Stomach (tissue), 4 donors: ENCODE measurements at regions not wholly inside any gene's neighbourhood (a gene's known extent, or its start where the extent isn't known, plus 50 kb on each side); places are given as distances from the start of the nearest gene placed in this dataset.

Source experiments
- EP300 ChIP-seq: sonication (generic); formaldehyde crosslinking; IDR thresholded peaks from one replicate; pipeline ENCODE4 v1.6.1; 2017; ENCODE audit warnings: antibody characterized with exemption
- POLR2A ChIP-seq, 4 donors: fragments of 450-650 bp; IDR thresholded peaks; one replicate each; pipeline ENCODE4 v1.6.1; 2016; ENCODE audit warnings: antibody characterized with exemption in 4 of 4, control low read depth in 2 of 4, mild to moderate bottlenecking in 1 of 4, moderate library complexity in 1 of 4
- POLR2AphosphoS5 ChIP-seq, 3 donors: sonication (generic); formaldehyde crosslinking; IDR thresholded peaks; one replicate each; pipeline ENCODE4 v1.6.1; 2016; ENCODE audit warnings: antibody characterized with exemption in 3 of 3
- TF ChIP-seq, protein P1 (sequence below), 7 experiments: fragments of 450-650 bp in 4 of 7; fragments of 200-600 bp in 3 of 7; sonication (generic) in 3 of 7; IDR thresholded peaks; one replicate each; pipeline ENCODE4 v1.5.1; 2016 to 2019; ENCODE audit warnings: antibody characterized with exemption in 7 of 7, control low read depth in 2 of 7, mild to moderate bottlenecking in 1 of 7

DNA sequence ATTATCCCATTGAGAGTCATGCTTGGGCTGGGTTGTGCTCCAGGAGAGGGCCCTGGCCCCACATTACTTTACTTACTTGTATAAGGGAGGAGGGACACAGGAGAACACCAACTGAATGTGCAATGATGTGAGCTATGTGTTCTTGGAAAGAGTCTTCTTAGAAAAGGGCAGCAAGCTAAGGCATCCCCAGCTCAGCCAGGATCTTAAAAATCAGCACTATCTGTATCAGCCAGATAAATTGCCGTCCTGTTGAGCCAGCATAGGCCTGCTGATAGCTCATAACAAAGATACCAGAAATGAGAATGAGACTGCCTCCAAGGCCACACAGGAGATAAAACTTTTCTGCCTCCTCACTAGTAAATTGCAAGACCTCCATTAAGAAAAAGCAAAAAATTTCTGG, 357.5 kb downstream of the CAAP1 start:
- TF ChIP-seq, protein P1, sequence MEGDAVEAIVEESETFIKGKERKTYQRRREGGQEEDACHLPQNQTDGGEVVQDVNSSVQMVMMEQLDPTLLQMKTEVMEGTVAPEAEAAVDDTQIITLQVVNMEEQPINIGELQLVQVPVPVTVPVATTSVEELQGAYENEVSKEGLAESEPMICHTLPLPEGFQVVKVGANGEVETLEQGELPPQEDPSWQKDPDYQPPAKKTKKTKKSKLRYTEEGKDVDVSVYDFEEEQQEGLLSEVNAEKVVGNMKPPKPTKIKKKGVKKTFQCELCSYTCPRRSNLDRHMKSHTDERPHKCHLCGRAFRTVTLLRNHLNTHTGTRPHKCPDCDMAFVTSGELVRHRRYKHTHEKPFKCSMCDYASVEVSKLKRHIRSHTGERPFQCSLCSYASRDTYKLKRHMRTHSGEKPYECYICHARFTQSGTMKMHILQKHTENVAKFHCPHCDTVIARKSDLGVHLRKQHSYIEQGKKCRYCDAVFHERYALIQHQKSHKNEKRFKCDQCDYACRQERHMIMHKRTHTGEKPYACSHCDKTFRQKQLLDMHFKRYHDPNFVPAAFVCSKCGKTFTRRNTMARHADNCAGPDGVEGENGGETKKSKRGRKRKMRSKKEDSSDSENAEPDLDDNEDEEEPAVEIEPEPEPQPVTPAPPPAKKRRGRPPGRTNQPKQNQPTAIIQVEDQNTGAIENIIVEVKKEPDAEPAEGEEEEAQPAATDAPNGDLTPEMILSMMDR (IDR thresholded peaks at IDR 0.05) = no peak
- TF ChIP-seq POLR2A (IDR thresholded peaks at IDR 0.05) (no peak), POLR2AphosphoS5 (IDR thresholded peaks at IDR 0.05) (no peak), EP300 (no peak)
